ENCODE measurements at regions not wholly inside any gene's neighbourhood (a gene's known extent, or its start where the extent isn't known, plus 50 kb on each side); places are given as distances from the start of the nearest gene placed in this dataset.

GRCh38 chr3:159821110-159821509, 167.5 kb upstream of the IL12A start:
- Histone ChIP-seq H3K4me1 (replicated peaks in 1 of 2; ENCODE audit: control insufficient read depth in 2 of 2, insufficient read depth in 2 of 2, low read length in 2 of 2) (no peaks in the 10 kb centered on the region), H3K4me2 (ENCODE audit: insufficient read depth, low read length) (no peak overlapping the region), H3K9me1 (ENCODE audit: control insufficient read depth, insufficient read depth, low read length) (no peaks in the 10 kb centered on the region), H3K79me2 (ENCODE audit: control insufficient read depth, insufficient read depth, low read length) (no peaks in the 10 kb centered on the region), H3K4me3 (no peak overlapping the region), H3K9ac (ENCODE audit: insufficient read depth in 1 of 2, low read depth in 2 of 2, low read length in 2 of 2) (no peak overlapping the region), H2AFZ (ENCODE audit: low read depth, low read length) (no peak overlapping the region), H3K36me3 (ENCODE audit: control insufficient read depth, insufficient read depth, low read length) (no peaks in the 10 kb centered on the region), H4K20me1 (replicated peaks; ENCODE audit: control insufficient read depth, insufficient read depth, low read length) (no peaks in the 10 kb centered on the region), H3K27me3 (ENCODE audit: control insufficient read depth in 2 of 2, insufficient read depth in 2 of 2, low read length in 2 of 2) (no peaks in the 10 kb centered on the region), H3K9me3 (replicated peaks; ENCODE audit: control insufficient read depth, insufficient read depth, low read depth, low read length) (no peaks in the 10 kb centered on the region), H3K27ac (ENCODE audit: extremely low read depth, low read depth, low read length) (no peak overlapping the region)
- 0% methylated on average over 6 of the region's 6 CpGs for WGBS (ENCODE audit: insufficient coverage, low coverage, missing lambda C conversion rate)
- no peak for FAIRE-seq
- in situ Hi-C loops (cut with MboI) = loop anchor here (25.0 kb wide), 1 partner anchor 984 kb away; no protein-coding TSS in a partner anchor
- ChIA-PET CTCF (ENCODE audit: low intra/inter-chr PET ratio) (no interaction called here), POLR2A (no interaction called here)
- no peak for DNase-seq (ENCODE audit: extremely low read depth in 1 of 4, low spot score in 3 of 4)
- intact Hi-C loops (cut with micrococcal nuclease) = loop anchor here (10.0 kb wide), 1 partner anchor 184 kb away; no protein-coding TSS in a partner anchor
- TF ChIP-seq TRIM25 (IDR thresholded peaks at IDR 0.05; ENCODE audit: borderline replicate concordance) (no peak), MYC (IDR thresholded peaks at IDR 0.05; ENCODE audit: low read depth, low read length) (no peak), MYC (CRISPR knock-in tag; IDR thresholded peaks at IDR 0.05; ENCODE audit: borderline replicate concordance, low read depth) (no peak), XRCC5 (IDR thresholded peaks at IDR 0.05; ENCODE audit: low read depth, low read length) (no peak), CBFB (CRISPR knock-in tag; IDR thresholded peaks at IDR 0.05) (no peak), E2F3 (CRISPR knock-in tag; IDR thresholded peaks at IDR 0.05) (no peak), RCOR1 (IDR thresholded peaks at IDR 0.05; ENCODE audit: borderline replicate concordance in 1 of 2, low read depth in 2 of 2, low read length in 2 of 2) (no peak), RUNX1 (IDR thresholded peaks at IDR 0.05; ENCODE audit: low read depth) (no peak), CBX5 (IDR thresholded peaks at IDR 0.05; ENCODE audit: borderline replicate concordance, low read depth) (no peak), CBFA2T2 (conservative IDR thresholded peaks at IDR 0.05) (no peak), ZNF124 (CRISPR knock-in tag; IDR thresholded peaks at IDR 0.05) (no peak), MCM2 (IDR thresholded peaks at IDR 0.05; ENCODE audit: low read depth) (no peak), NCOA2 (IDR thresholded peaks at IDR 0.05; ENCODE audit: partially characterized antibody in 2 of 2) (no peak), POLR2A (conservative IDR thresholded peaks at IDR 0.05) (no peak), KLF13 (tag; IDR thresholded peaks at IDR 0.05; ENCODE audit: borderline replicate concordance, low read depth) (no peak), CREB3L1 (IDR thresholded peaks at IDR 0.05; ENCODE audit: borderline replicate concordance, low read depth) (no peak), ZBTB7A (IDR thresholded peaks at IDR 0.05; ENCODE audit: borderline replicate concordance, control insufficient read depth, low read depth, low read length) (no peak)
- TF ChIP-seq, protein P1, sequence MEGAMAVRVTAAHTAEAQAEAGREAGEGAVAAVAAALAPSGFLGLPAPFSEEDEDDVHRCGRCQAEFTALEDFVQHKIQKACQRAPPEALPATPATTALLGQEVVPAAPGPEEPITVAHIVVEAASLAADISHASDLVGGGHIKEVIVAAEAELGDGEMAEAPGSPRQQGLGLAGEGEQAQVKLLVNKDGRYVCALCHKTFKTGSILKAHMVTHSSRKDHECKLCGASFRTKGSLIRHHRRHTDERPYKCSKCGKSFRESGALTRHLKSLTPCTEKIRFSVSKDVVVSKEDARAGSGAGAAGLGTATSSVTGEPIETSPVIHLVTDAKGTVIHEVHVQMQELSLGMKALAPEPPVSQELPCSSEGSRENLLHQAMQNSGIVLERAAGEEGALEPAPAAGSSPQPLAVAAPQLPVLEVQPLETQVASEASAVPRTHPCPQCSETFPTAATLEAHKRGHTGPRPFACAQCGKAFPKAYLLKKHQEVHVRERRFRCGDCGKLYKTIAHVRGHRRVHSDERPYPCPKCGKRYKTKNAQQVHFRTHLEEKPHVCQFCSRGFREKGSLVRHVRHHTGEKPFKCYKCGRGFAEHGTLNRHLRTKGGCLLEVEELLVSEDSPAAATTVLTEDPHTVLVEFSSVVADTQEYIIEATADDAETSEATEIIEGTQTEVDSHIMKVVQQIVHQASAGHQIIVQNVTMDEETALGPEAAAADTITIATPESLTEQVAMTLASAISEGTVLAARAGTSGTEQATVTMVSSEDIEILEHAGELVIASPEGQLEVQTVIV (CRISPR knock-in tag; IDR thresholded peaks at IDR 0.05; ENCODE audit: borderline replicate concordance) = no peak
- BruUV-seq (replicated peaks) = no TSS peak
- ATAC-seq = no peak
